ENCODE measurements at regions not wholly inside any gene's neighbourhood (a gene's known extent, or its start where the extent isn't known, plus 50 kb on each side); places are given as distances from the start of the nearest gene placed in this dataset.
"Not testable (repeated sequence)": the region's sequence is repeated elsewhere in the genome, so short reads cannot be mapped to it uniquely, and the experiment has no call there.

GRCh38 chr6:56833873-56834272 is 121.0 kb upstream of the BEND6 start:
- no peaks in the 10 kb centered on the region for H3K9me3 Mint-ChIP-seq
- DNase-seq (no peak), ATAC-seq (no peak)
- H3K4me3 Mint-ChIP-seq, result no peak overlapping the region
- no peak overlapping the region for H3K27ac Mint-ChIP-seq
- peaks cover 29% of the 10 kb centered on the region for H3K27me3 Mint-ChIP-seq
- POLR2A ChIA-PET, result interaction anchor here (0.7 kb wide), 1 partner anchor 24 kb away, joined by 3 read pairs; no protein-coding TSS in a partner anchor
- intact Hi-C loops (cut with micrococcal nuclease), result no loop called here
- no peaks in the 10 kb centered on the region for H3K4me1 Mint-ChIP-seq (ENCODE audit: low read depth)
- no peaks in the 10 kb centered on the region for H3K36me3 Mint-ChIP-seq (ENCODE audit: low read depth)
- CTCF ChIA-PET, result interaction anchor here (1.3 kb wide), 1 partner anchor 10 kb away, joined by 3 read pairs; no protein-coding TSS in a partner anchor
- TF ChIP-seq, protein P1, sequence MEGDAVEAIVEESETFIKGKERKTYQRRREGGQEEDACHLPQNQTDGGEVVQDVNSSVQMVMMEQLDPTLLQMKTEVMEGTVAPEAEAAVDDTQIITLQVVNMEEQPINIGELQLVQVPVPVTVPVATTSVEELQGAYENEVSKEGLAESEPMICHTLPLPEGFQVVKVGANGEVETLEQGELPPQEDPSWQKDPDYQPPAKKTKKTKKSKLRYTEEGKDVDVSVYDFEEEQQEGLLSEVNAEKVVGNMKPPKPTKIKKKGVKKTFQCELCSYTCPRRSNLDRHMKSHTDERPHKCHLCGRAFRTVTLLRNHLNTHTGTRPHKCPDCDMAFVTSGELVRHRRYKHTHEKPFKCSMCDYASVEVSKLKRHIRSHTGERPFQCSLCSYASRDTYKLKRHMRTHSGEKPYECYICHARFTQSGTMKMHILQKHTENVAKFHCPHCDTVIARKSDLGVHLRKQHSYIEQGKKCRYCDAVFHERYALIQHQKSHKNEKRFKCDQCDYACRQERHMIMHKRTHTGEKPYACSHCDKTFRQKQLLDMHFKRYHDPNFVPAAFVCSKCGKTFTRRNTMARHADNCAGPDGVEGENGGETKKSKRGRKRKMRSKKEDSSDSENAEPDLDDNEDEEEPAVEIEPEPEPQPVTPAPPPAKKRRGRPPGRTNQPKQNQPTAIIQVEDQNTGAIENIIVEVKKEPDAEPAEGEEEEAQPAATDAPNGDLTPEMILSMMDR (IDR thresholded peaks at IDR 0.05), result no peak

DNA sequence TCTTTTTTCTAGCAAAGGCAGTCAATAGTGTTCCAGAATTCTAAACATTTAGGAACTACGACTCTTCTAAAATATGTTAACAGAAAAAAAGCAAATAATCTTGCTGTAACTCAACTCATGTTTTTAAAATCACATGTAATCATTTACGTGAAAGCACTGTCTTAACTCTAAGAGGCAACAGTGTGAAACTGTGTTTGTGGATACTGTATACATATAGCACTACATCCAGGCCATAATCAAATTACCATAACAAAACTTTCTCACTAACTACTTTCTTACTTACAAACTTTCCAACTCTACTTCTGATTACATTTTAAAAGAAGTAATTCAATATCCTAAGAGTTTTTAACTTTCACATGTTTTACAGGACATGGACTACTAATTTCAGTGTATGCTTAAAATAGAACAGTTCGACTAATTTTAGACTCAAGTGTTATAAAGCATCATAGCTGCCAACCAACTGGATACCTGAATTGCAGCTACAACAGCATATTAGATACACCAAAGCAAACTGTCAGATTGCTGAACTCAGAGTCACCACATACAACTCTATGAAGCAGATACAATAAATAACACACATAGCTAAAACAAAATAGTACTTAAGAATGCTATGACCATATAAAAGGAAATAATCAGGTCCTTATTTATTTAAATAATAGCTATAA is 121.6 kb upstream of the BEND6 start:
- peaks cover 25% of the 10 kb centered on the region for H3K27me3 Mint-ChIP-seq
- ATAC-seq (no peak), DNase-seq (no peak)
- no peak overlapping the region for H3K27ac Mint-ChIP-seq
- TF ChIP-seq, protein P1 (IDR thresholded peaks at IDR 0.05), result no peak
- ChIA-PET POLR2A (interaction anchor here (0.7 kb wide), 2 partner anchors 25 to 122 kb away, joined by 3 read pairs; partner anchors contain the start of gene BEND6), CTCF (interaction anchor here (1.3 kb wide), 1 partner anchor 11 kb away, joined by 3 read pairs; no protein-coding TSS in a partner anchor)
- no peaks in the 10 kb centered on the region for H3K4me1 Mint-ChIP-seq (ENCODE audit: low read depth)
- intact Hi-C loops (cut with micrococcal nuclease), result no loop called here
- no peak overlapping the region for H3K4me3 Mint-ChIP-seq
- H3K36me3 Mint-ChIP-seq (ENCODE audit: low read depth), result no peaks in the 10 kb centered on the region
- no peaks in the 10 kb centered on the region for H3K9me3 Mint-ChIP-seq

GRCh38 chr6:56832225-56832624 is 122.7 kb upstream of the BEND6 start:
- ChIA-PET POLR2A (no interaction called here), CTCF (no interaction called here)
- DNase-seq, result no peak
- no peaks in the 10 kb centered on the region for H3K9me3 Mint-ChIP-seq
- H3K27me3 Mint-ChIP-seq, result peaks cover 17% of the 10 kb centered on the region
- intact Hi-C loops (cut with micrococcal nuclease), result no loop called here
- TF ChIP-seq, protein P1 (IDR thresholded peaks at IDR 0.05), result no peak
- no peaks in the 10 kb centered on the region for H3K36me3 Mint-ChIP-seq (ENCODE audit: low read depth)
- H3K27ac Mint-ChIP-seq, result no peak overlapping the region
- no peak for ATAC-seq
- no peaks in the 10 kb centered on the region for H3K4me1 Mint-ChIP-seq (ENCODE audit: low read depth)
- H3K4me3 Mint-ChIP-seq, result no peak overlapping the region

DNA sequence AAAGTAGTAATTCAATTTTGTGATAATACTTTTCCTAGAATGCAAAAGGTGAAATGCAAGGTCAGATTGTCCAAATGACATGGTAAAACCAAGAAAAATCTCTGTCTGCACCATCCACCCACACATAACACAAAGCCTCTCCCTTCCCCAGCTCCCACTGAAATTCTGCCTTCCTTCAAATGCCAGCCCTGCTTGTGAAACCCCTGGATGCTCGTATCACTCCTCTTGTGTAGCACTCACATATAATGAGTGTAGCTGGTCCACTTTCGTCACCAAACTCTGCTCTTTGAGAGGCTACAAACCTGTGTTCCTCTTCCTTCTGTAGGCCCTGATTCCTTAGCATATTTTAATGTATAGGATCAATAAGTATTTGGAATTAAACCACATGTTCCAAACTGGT is 123.6 kb upstream of the BEND6 start:
- POLR2A ChIA-PET, result no interaction called here
- DNase-seq (no peak), ATAC-seq (no peak)
- CTCF ChIA-PET, result no interaction called here
- Mint-ChIP-seq H3K4me3 (no peak overlapping the region), H3K27ac (no peak overlapping the region), H3K4me1 (ENCODE audit: low read depth) (no peaks in the 10 kb centered on the region), H3K27me3 (peaks cover 16% of the 10 kb centered on the region), H3K9me3 (no peaks in the 10 kb centered on the region), H3K36me3 (ENCODE audit: low read depth) (no peaks in the 10 kb centered on the region)
- TF ChIP-seq, protein P1 (IDR thresholded peaks at IDR 0.05), result no peak
- intact Hi-C loops (cut with micrococcal nuclease), result no loop called here

GRCh38 chr6:56827908-56828649 is 126.8 kb upstream of the BEND6 start:
- H3K36me3 Mint-ChIP-seq (ENCODE audit: low read depth), result no peaks in the 10 kb centered on the region
- POLR2A ChIA-PET, result no interaction called here
- TF ChIP-seq, protein P1 (IDR thresholded peaks at IDR 0.05), result no peak
- intact Hi-C loops (cut with micrococcal nuclease), result no loop called here
- peaks cover 6% of the 10 kb centered on the region for H3K27me3 Mint-ChIP-seq
- no peak for ATAC-seq
- H3K4me3 Mint-ChIP-seq, result no peak overlapping the region
- CTCF ChIA-PET, result no interaction called here
- no peak for DNase-seq
- H3K27ac Mint-ChIP-seq, result no peak overlapping the region
- H3K4me1 Mint-ChIP-seq (ENCODE audit: low read depth), result no peaks in the 10 kb centered on the region
- H3K9me3 Mint-ChIP-seq, result no peaks in the 10 kb centered on the region

- H3K27ac Mint-ChIP-seq; DNase-seq; H3K9me3 Mint-ChIP-seq; ATAC-seq; H3K36me3 Mint-ChIP-seq (ENCODE audit: low read depth); CTCF ChIA-PET; H3K27me3 Mint-ChIP-seq; POLR2A ChIA-PET; intact Hi-C loops (cut with micrococcal nuclease); H3K4me1 Mint-ChIP-seq (ENCODE audit: low read depth); H3K4me3 Mint-ChIP-seq: not testable (repeated sequence)
Observed at GRCh38 chr6:56824431-56824830, 130.5 kb upstream of the BEND6 start.

All from activated CD8-positive, alpha-beta T cell treated with anti-CD3 and anti-CD28 coated beads for 36 hours (primary cell).